Ishikawa (cell line): ENCODE measurements at regions not wholly inside any gene's neighbourhood (a gene's known extent, or its start where the extent isn't known, plus 50 kb on each side); places are given as distances from the start of the nearest gene placed in this dataset.

Experiments
- CEBPB ChIP-seq: IDR thresholded peaks from 2 replicates; pipeline ENCODE4 v1.6.1; 2012
- EGR1 ChIP-seq: IDR thresholded peaks from 2 replicates; pipeline ENCODE4 v1.6.1; 2012
- EP300 ChIP-seq: IDR thresholded peaks from 2 replicates; pipeline ENCODE4 v1.6.1; 2012; ENCODE audit warnings: borderline replicate concordance
- FOXM1 ChIP-seq: IDR thresholded peaks from 2 replicates; pipeline ENCODE4 v1.6.1; 2012; ENCODE audit warnings: low read depth, borderline replicate concordance
- RAD21 ChIP-seq: IDR thresholded peaks from 2 replicates; pipeline ENCODE4 v1.6.1; 2012; ENCODE audit warnings: low read depth
- TAF1 ChIP-seq: IDR thresholded peaks from 2 replicates; pipeline ENCODE4 v1.6.1; 2012; ENCODE audit warnings: low read depth, mild to moderate bottlenecking
- YY1 ChIP-seq: IDR thresholded peaks from 2 replicates; pipeline ENCODE4 v1.6.1; 2012; ENCODE audit warnings: low read depth
- TF ChIP-seq, protein P1 (sequence below): IDR thresholded peaks from 2 replicates; pipeline ENCODE4 v1.6.1; 2012
- TF ChIP-seq, protein P2 (sequence below): IDR thresholded peaks from 2 replicates; pipeline ENCODE4 v1.6.1; 2012; ENCODE audit warnings: low read depth, mild to moderate bottlenecking

GRCh38 chr3:78410077-78410476 is 1357.7 kb downstream of the ROBO1 start:
- TF ChIP-seq, protein P1, sequence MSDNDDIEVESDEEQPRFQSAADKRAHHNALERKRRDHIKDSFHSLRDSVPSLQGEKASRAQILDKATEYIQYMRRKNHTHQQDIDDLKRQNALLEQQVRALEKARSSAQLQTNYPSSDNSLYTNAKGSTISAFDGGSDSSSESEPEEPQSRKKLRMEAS, result no peak
- TF ChIP-seq RAD21, result no peak
- TF ChIP-seq YY1, result no peak
- TF ChIP-seq FOXM1, result no peak
- TF ChIP-seq EGR1, result no peak
- TF ChIP-seq, protein P2, sequence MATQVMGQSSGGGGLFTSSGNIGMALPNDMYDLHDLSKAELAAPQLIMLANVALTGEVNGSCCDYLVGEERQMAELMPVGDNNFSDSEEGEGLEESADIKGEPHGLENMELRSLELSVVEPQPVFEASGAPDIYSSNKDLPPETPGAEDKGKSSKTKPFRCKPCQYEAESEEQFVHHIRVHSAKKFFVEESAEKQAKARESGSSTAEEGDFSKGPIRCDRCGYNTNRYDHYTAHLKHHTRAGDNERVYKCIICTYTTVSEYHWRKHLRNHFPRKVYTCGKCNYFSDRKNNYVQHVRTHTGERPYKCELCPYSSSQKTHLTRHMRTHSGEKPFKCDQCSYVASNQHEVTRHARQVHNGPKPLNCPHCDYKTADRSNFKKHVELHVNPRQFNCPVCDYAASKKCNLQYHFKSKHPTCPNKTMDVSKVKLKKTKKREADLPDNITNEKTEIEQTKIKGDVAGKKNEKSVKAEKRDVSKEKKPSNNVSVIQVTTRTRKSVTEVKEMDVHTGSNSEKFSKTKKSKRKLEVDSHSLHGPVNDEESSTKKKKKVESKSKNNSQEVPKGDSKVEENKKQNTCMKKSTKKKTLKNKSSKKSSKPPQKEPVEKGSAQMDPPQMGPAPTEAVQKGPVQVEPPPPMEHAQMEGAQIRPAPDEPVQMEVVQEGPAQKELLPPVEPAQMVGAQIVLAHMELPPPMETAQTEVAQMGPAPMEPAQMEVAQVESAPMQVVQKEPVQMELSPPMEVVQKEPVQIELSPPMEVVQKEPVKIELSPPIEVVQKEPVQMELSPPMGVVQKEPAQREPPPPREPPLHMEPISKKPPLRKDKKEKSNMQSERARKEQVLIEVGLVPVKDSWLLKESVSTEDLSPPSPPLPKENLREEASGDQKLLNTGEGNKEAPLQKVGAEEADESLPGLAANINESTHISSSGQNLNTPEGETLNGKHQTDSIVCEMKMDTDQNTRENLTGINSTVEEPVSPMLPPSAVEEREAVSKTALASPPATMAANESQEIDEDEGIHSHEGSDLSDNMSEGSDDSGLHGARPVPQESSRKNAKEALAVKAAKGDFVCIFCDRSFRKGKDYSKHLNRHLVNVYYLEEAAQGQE, result no peak
- TF ChIP-seq EP300, result no peak
- no peak for TF ChIP-seq TAF1
- no peak for TF ChIP-seq CEBPB
